Kidney (tissue), 13 donors: ENCODE measurements at regions not wholly inside any gene's neighbourhood (a gene's known extent, or its start where the extent isn't known, plus 50 kb on each side); places are given as distances from the start of the nearest gene placed in this dataset.

ENCODE experiments used
- DNase-seq, 5 donors: peaks; one replicate each; pipeline ENCODE4 v3.0.0-alpha.2; 2013 to 2020
- FAIRE-seq: peaks from 2 replicates; lab custom pipeline; 2012; peaks lifted over from hg19 to GRCh38; lab: Jason Lieb, UNC
- H3K27ac ChIP-seq, 2 donors: one replicate each; pipeline ENCODE4 v1.7.0; 2013; ENCODE audit warnings: low read depth in 2 of 2, low read length in 2 of 2, inconsistent platforms in 1 of 2
- H3K27me3 ChIP-seq: one replicate; pipeline ENCODE4 v1.7.1; 2013; ENCODE audit warnings: low read length, inconsistent platforms; ENCODE audit not compliant: control insufficient read depth, insufficient read depth
- H3K36me3 ChIP-seq, 3 donors: one replicate each; pipeline versions ENCODE4 v1.7.0 to v1.7.1; 2013; ENCODE audit warnings: low read length in 3 of 3, control low read depth in 1 of 3, inconsistent platforms in 1 of 3; ENCODE audit not compliant: insufficient read depth in 3 of 3, control insufficient read depth in 2 of 3
- H3K4me1 ChIP-seq, 3 donors: one replicate each; pipeline versions ENCODE4 v1.7.0 to v1.7.1; 2013; ENCODE audit warnings: low read length in 3 of 3, inconsistent platforms in 1 of 3, low read depth in 1 of 3; ENCODE audit not compliant: control insufficient read depth in 2 of 3, insufficient read depth in 2 of 3
- H3K4me3 ChIP-seq, 3 donors: one replicate each; pipeline versions ENCODE4 v1.7.0 to v1.8.1; 2013; ENCODE audit warnings: low read length in 3 of 3, control low read depth in 1 of 3, inconsistent platforms in 1 of 3
- H3K9ac ChIP-seq, 3 donors: one replicate each; pipeline versions ENCODE4 v1.7.0 to v1.7.1; 2013; ENCODE audit warnings: low read length in 3 of 3, control low read depth in 1 of 3, inconsistent platforms in 1 of 3
- H3K9me3 ChIP-seq, 3 donors: one replicate each; pipeline versions ENCODE4 v1.7.0 to v1.7.1; 2013; ENCODE audit warnings: low read length in 3 of 3, control low read depth in 1 of 3, inconsistent platforms in 1 of 3; ENCODE audit not compliant: control insufficient read depth in 2 of 3, insufficient read depth in 1 of 3
- CTCF ChIP-seq: IDR thresholded peaks from 3 replicates; pipeline ENCODE4 v1.5.1; 2012; ENCODE audit warnings: mild to moderate bottlenecking, moderate library complexity, borderline replicate concordance; ENCODE audit not compliant: insufficient read depth; ENCODE audit errors: extremely low read depth
- intact Hi-C: fragments of 100-400 bp; cut with DNase I; formaldehyde crosslinking; loops from one replicate; pipeline ENCODE4 v1.11.1; 2022
- donor health status: control.
- donor health status: control.
- donor health status: control.
- donor health status: control.
- donor health status: control.
- donor health status: DM: yes; HTN: yes; CAD: no.
- donor health status: Normal renal cell carcinoma (clear cell type).

GRCh38 chr22:25375683-25376082 is 156.2 kb downstream of the CRYBB2 start:
- FAIRE-seq, result no peak
- no peak overlapping the region for H3K9ac ChIP-seq
- H3K9me3 ChIP-seq, result no peaks in the 10 kb centered on the region
- peaks cover 0 to 3% (median 0%) of the 10 kb centered on the region in 3 donors for H3K4me1 ChIP-seq
- TF ChIP-seq CTCF, result no peak
- H3K36me3 ChIP-seq, result peaks cover 0 to 17% (median 8%) of the 10 kb centered on the region in 3 donors
- H3K4me3 ChIP-seq, result no peak overlapping the region
- no peak overlapping the region for H3K27ac ChIP-seq
- intact Hi-C loops, result no loop called here
- no peaks in the 10 kb centered on the region for H3K27me3 ChIP-seq
- no peak for DNase-seq

- no peak overlapping the region for H3K4me3 ChIP-seq
- no peak for FAIRE-seq
- DNase-seq, result no peak
- no peak overlapping the region for H3K27ac ChIP-seq
- no peak overlapping the region for H3K9ac ChIP-seq
- H3K4me1 ChIP-seq, result peaks cover 0 to 3% (median 3%) of the 10 kb centered on the region in 3 donors
- TF ChIP-seq CTCF, result no peak
- intact Hi-C loops, result no loop called here
- peaks cover 0 to 17% (median 6%) of the 10 kb centered on the region in 3 donors for H3K36me3 ChIP-seq
- H3K9me3 ChIP-seq, result no peaks in the 10 kb centered on the region
- no peaks in the 10 kb centered on the region for H3K27me3 ChIP-seq
Observed at GRCh38 chr22:25377699-25378098, 158.3 kb downstream of the CRYBB2 start.

- no peaks in the 10 kb centered on the region for H3K27me3 ChIP-seq
- DNase-seq, result no peak
- no peak for TF ChIP-seq CTCF
- no peak overlapping the region for H3K27ac ChIP-seq
- no peaks in the 10 kb centered on the region for H3K9me3 ChIP-seq
- intact Hi-C loops, result no loop called here
- no peak for FAIRE-seq
- peaks cover 0 to 18% (median 4%) of the 10 kb centered on the region in 3 donors for H3K4me1 ChIP-seq
- no peak overlapping the region for H3K9ac ChIP-seq
- H3K36me3 ChIP-seq, result peaks cover 0 to 17% (median 3%) of the 10 kb centered on the region in 3 donors
- H3K4me3 ChIP-seq, result no peak overlapping the region
Observed at GRCh38 chr22:25380122-25380747, 160.8 kb downstream of the CRYBB2 start.
